Panc1 (cell line): ENCODE measurements at regions not wholly inside any gene's neighbourhood (a gene's known extent, or its start where the extent isn't known, plus 50 kb on each side); places are given as distances from the start of the nearest gene placed in this dataset.

Experiments used
- POLR2AphosphoS5 ChIP-seq: IDR thresholded peaks from 2 replicates; pipeline ENCODE4 v1.6.1; 2012; ENCODE audit warnings: mild to moderate bottlenecking, low read depth, low read length, moderate library complexity
- TF ChIP-seq, protein P1 (sequence below): fragments of 450-650 bp; IDR thresholded peaks from 2 replicates; pipeline ENCODE4 v1.5.1; 2017; ENCODE audit warnings: mild to moderate bottlenecking

- TF ChIP-seq, protein P1, sequence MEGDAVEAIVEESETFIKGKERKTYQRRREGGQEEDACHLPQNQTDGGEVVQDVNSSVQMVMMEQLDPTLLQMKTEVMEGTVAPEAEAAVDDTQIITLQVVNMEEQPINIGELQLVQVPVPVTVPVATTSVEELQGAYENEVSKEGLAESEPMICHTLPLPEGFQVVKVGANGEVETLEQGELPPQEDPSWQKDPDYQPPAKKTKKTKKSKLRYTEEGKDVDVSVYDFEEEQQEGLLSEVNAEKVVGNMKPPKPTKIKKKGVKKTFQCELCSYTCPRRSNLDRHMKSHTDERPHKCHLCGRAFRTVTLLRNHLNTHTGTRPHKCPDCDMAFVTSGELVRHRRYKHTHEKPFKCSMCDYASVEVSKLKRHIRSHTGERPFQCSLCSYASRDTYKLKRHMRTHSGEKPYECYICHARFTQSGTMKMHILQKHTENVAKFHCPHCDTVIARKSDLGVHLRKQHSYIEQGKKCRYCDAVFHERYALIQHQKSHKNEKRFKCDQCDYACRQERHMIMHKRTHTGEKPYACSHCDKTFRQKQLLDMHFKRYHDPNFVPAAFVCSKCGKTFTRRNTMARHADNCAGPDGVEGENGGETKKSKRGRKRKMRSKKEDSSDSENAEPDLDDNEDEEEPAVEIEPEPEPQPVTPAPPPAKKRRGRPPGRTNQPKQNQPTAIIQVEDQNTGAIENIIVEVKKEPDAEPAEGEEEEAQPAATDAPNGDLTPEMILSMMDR: no peak
- TF ChIP-seq POLR2AphosphoS5: no peak
Measured at GRCh38 chr6:6790891-6791290, 202.4 kb downstream of the LY86 start.
